ENCODE measurements at regions not wholly inside any gene's neighbourhood (a gene's known extent, or its start where the extent isn't known, plus 50 kb on each side); places are given as distances from the start of the nearest gene placed in this dataset.

- Histone ChIP-seq H3K9ac (ENCODE audit: low read length in 5 of 5) (no peak overlapping the region), H3K4me3 (ENCODE audit: low read depth in 1 of 5, low read length in 5 of 5) (no peak overlapping the region), H3K27me3 (ENCODE audit: control insufficient read depth in 5 of 5, insufficient read depth in 4 of 5, low read length in 5 of 5) (no peaks in the 10 kb centered on the region), H3K36me3 (ENCODE audit: control insufficient read depth in 5 of 5, insufficient read depth in 5 of 5, low read length in 5 of 5) (no peaks in the 10 kb centered on the region), H3K9me3 (ENCODE audit: control insufficient read depth in 5 of 5, low read length in 5 of 5) (peaks cover 0 to 4% (median 0%) of the 10 kb centered on the region in 5 donors), H3K4me1 (ENCODE audit: control insufficient read depth in 5 of 5, insufficient read depth in 5 of 5, low read length in 5 of 5) (no peaks in the 10 kb centered on the region), H3K27ac (ENCODE audit: low read depth, low read length) (no peak overlapping the region)
These were observed 376.9 kb downstream of the PPP3CA start for GRCh38 chr4:100970414-100970813.

- peaks cover 0 to 4% (median 0%) of the 10 kb centered on the region in 5 donors for H3K9me3 ChIP-seq (ENCODE audit: control insufficient read depth in 5 of 5, low read length in 5 of 5)
- no peak overlapping the region for H3K27ac ChIP-seq (ENCODE audit: low read depth, low read length)
- H3K9ac ChIP-seq (ENCODE audit: low read length in 5 of 5) = no peak overlapping the region
- H3K36me3 ChIP-seq (ENCODE audit: control insufficient read depth in 5 of 5, insufficient read depth in 5 of 5, low read length in 5 of 5) = no peaks in the 10 kb centered on the region
- no peaks in the 10 kb centered on the region for H3K27me3 ChIP-seq (ENCODE audit: control insufficient read depth in 5 of 5, insufficient read depth in 4 of 5, low read length in 5 of 5)
- no peaks in the 10 kb centered on the region for H3K4me1 ChIP-seq (ENCODE audit: control insufficient read depth in 5 of 5, insufficient read depth in 5 of 5, low read length in 5 of 5)
- no peak overlapping the region for H3K4me3 ChIP-seq (ENCODE audit: low read depth in 1 of 5, low read length in 5 of 5)
These were observed 377.4 kb downstream of the PPP3CA start for GRCh38 chr4:100969925-100970324.

GRCh38 chr4:100968046-100968445 lies 379.3 kb downstream of the PPP3CA start:
- Histone ChIP-seq H3K36me3 (ENCODE audit: control insufficient read depth in 5 of 5, insufficient read depth in 5 of 5, low read length in 5 of 5) (no peaks in the 10 kb centered on the region), H3K4me1 (ENCODE audit: control insufficient read depth in 5 of 5, insufficient read depth in 5 of 5, low read length in 5 of 5) (no peaks in the 10 kb centered on the region), H3K27me3 (ENCODE audit: control insufficient read depth in 5 of 5, insufficient read depth in 4 of 5, low read length in 5 of 5) (no peaks in the 10 kb centered on the region), H3K9me3 (ENCODE audit: control insufficient read depth in 5 of 5, low read length in 5 of 5) (peaks cover 0 to 4% (median 0%) of the 10 kb centered on the region in 5 donors), H3K27ac (ENCODE audit: low read depth, low read length) (no peak overlapping the region), H3K4me3 (ENCODE audit: low read depth in 1 of 5, low read length in 5 of 5) (no peak overlapping the region), H3K9ac (ENCODE audit: low read length in 5 of 5) (no peak overlapping the region)

- Histone ChIP-seq H3K4me1 (ENCODE audit: control insufficient read depth in 5 of 5, insufficient read depth in 5 of 5, low read length in 5 of 5) (no peaks in the 10 kb centered on the region), H3K27ac (ENCODE audit: low read depth, low read length) (no peak overlapping the region), H3K4me3 (ENCODE audit: low read depth in 1 of 5, low read length in 5 of 5) (no peak overlapping the region), H3K9me3 (ENCODE audit: control insufficient read depth in 5 of 5, low read length in 5 of 5) (peaks cover 0 to 4% (median 0%) of the 10 kb centered on the region in 5 donors), H3K36me3 (ENCODE audit: control insufficient read depth in 5 of 5, insufficient read depth in 5 of 5, low read length in 5 of 5) (no peaks in the 10 kb centered on the region), H3K27me3 (ENCODE audit: control insufficient read depth in 5 of 5, insufficient read depth in 4 of 5, low read length in 5 of 5) (no peaks in the 10 kb centered on the region), H3K9ac (ENCODE audit: low read length in 5 of 5) (no peak overlapping the region)
These were observed 383.7 kb downstream of the PPP3CA start for GRCh38 chr4:100963627-100964026.

- H3K9ac ChIP-seq (ENCODE audit: low read length in 5 of 5) = no peak overlapping the region
- no peak overlapping the region for H3K27ac ChIP-seq (ENCODE audit: low read depth, low read length)
- no peaks in the 10 kb centered on the region for H3K27me3 ChIP-seq (ENCODE audit: control insufficient read depth in 5 of 5, insufficient read depth in 4 of 5, low read length in 5 of 5)
- peaks cover 0 to 4% (median 0%) of the 10 kb centered on the region in 5 donors for H3K9me3 ChIP-seq (ENCODE audit: control insufficient read depth in 5 of 5, low read length in 5 of 5)
- no peak overlapping the region for H3K4me3 ChIP-seq (ENCODE audit: low read depth in 1 of 5, low read length in 5 of 5)
- no peaks in the 10 kb centered on the region for H3K4me1 ChIP-seq (ENCODE audit: control insufficient read depth in 5 of 5, insufficient read depth in 5 of 5, low read length in 5 of 5)
- no peaks in the 10 kb centered on the region for H3K36me3 ChIP-seq (ENCODE audit: control insufficient read depth in 5 of 5, insufficient read depth in 5 of 5, low read length in 5 of 5)
These were observed 384.6 kb downstream of the PPP3CA start for GRCh38 chr4:100962698-100963097.

- Histone ChIP-seq H3K36me3 (ENCODE audit: control insufficient read depth in 5 of 5, insufficient read depth in 5 of 5, low read length in 5 of 5) (no peaks in the 10 kb centered on the region), H3K4me1 (ENCODE audit: control insufficient read depth in 5 of 5, insufficient read depth in 5 of 5, low read length in 5 of 5) (no peaks in the 10 kb centered on the region), H3K9me3 (ENCODE audit: control insufficient read depth in 5 of 5, low read length in 5 of 5) (no peaks in the 10 kb centered on the region), H3K27me3 (ENCODE audit: control insufficient read depth in 5 of 5, insufficient read depth in 4 of 5, low read length in 5 of 5) (no peaks in the 10 kb centered on the region), H3K9ac (ENCODE audit: low read length in 5 of 5) (no peak overlapping the region), H3K4me3 (ENCODE audit: low read depth in 1 of 5, low read length in 5 of 5) (no peak overlapping the region), H3K27ac (ENCODE audit: low read depth, low read length) (no peak overlapping the region)
These were observed 387.1 kb downstream of the PPP3CA start for GRCh38 chr4:100960232-100960631.

GRCh38 chr4:100954046-100954445 lies 393.3 kb downstream of the PPP3CA start:
- Histone ChIP-seq H3K4me3 (ENCODE audit: low read depth in 1 of 5, low read length in 5 of 5) (no peak overlapping the region), H3K27ac (ENCODE audit: low read depth, low read length) (no peak overlapping the region), H3K4me1 (ENCODE audit: control insufficient read depth in 5 of 5, insufficient read depth in 5 of 5, low read length in 5 of 5) (no peaks in the 10 kb centered on the region), H3K27me3 (ENCODE audit: control insufficient read depth in 5 of 5, insufficient read depth in 4 of 5, low read length in 5 of 5) (no peaks in the 10 kb centered on the region), H3K9me3 (ENCODE audit: control insufficient read depth in 5 of 5, low read length in 5 of 5) (no peaks in the 10 kb centered on the region), H3K36me3 (ENCODE audit: control insufficient read depth in 5 of 5, insufficient read depth in 5 of 5, low read length in 5 of 5) (no peaks in the 10 kb centered on the region), H3K9ac (ENCODE audit: low read length in 5 of 5) (no peak overlapping the region)

GRCh38 chr4:100953616-100954015 lies 393.7 kb downstream of the PPP3CA start:
- Histone ChIP-seq H3K9me3 (ENCODE audit: control insufficient read depth in 5 of 5, low read length in 5 of 5) (no peaks in the 10 kb centered on the region), H3K36me3 (ENCODE audit: control insufficient read depth in 5 of 5, insufficient read depth in 5 of 5, low read length in 5 of 5) (no peaks in the 10 kb centered on the region)

GRCh38 chr4:100952590-100952989 lies 394.7 kb downstream of the PPP3CA start:
- Histone ChIP-seq H3K27me3 (ENCODE audit: control insufficient read depth in 5 of 5, insufficient read depth in 4 of 5, low read length in 5 of 5) (no peaks in the 10 kb centered on the region), H3K9me3 (ENCODE audit: control insufficient read depth in 5 of 5, low read length in 5 of 5) (no peaks in the 10 kb centered on the region), H3K27ac (ENCODE audit: low read depth, low read length) (no peak overlapping the region), H3K4me3 (ENCODE audit: low read depth in 1 of 5, low read length in 5 of 5) (no peak overlapping the region), H3K36me3 (ENCODE audit: control insufficient read depth in 5 of 5, insufficient read depth in 5 of 5, low read length in 5 of 5) (no peaks in the 10 kb centered on the region), H3K9ac (ENCODE audit: low read length in 5 of 5) (no peak overlapping the region), H3K4me1 (ENCODE audit: control insufficient read depth in 5 of 5, insufficient read depth in 5 of 5, low read length in 5 of 5) (no peaks in the 10 kb centered on the region)

More at GRCh38 chr4:100953616-100954015, 393.7 kb downstream of the PPP3CA start:
- H3K27ac ChIP-seq (ENCODE audit: low read depth, low read length) = no peak overlapping the region
- H3K27me3 ChIP-seq (ENCODE audit: control insufficient read depth in 5 of 5, insufficient read depth in 4 of 5, low read length in 5 of 5) = no peaks in the 10 kb centered on the region
- H3K4me1 ChIP-seq (ENCODE audit: control insufficient read depth in 5 of 5, insufficient read depth in 5 of 5, low read length in 5 of 5) = no peaks in the 10 kb centered on the region
- no peak overlapping the region for H3K4me3 ChIP-seq (ENCODE audit: low read depth in 1 of 5, low read length in 5 of 5)
- no peak overlapping the region for H3K9ac ChIP-seq (ENCODE audit: low read length in 5 of 5)

- Histone ChIP-seq H3K36me3 (ENCODE audit: control insufficient read depth in 5 of 5, insufficient read depth in 5 of 5, low read length in 5 of 5) (no peaks in the 10 kb centered on the region), H3K27me3 (ENCODE audit: control insufficient read depth in 5 of 5, insufficient read depth in 4 of 5, low read length in 5 of 5) (no peaks in the 10 kb centered on the region), H3K9me3 (ENCODE audit: control insufficient read depth in 5 of 5, low read length in 5 of 5) (no peaks in the 10 kb centered on the region), H3K27ac (ENCODE audit: low read depth, low read length) (no peak overlapping the region), H3K9ac (ENCODE audit: low read length in 5 of 5) (no peak overlapping the region), H3K4me1 (ENCODE audit: control insufficient read depth in 5 of 5, insufficient read depth in 5 of 5, low read length in 5 of 5) (no peaks in the 10 kb centered on the region), H3K4me3 (ENCODE audit: low read depth in 1 of 5, low read length in 5 of 5) (no peak overlapping the region)
These were observed 397.9 kb downstream of the PPP3CA start for GRCh38 chr4:100949350-100949935.
